ENCODE measurements at regions not wholly inside any gene's neighbourhood (a gene's known extent, or its start where the extent isn't known, plus 50 kb on each side); places are given as distances from the start of the nearest gene placed in this dataset.

GRCh38 chr19:31974941-31975340 lies 370.5 kb upstream of the ZNF507 start:
- no CpG with 5 or more reads among the region's 4 CpGs for WGBS (ENCODE audit: insufficient coverage)
- no peak for DNase-seq
- H3K4me1 ChIP-seq (ENCODE audit: control insufficient read depth, insufficient read depth, low read length), result no peaks in the 10 kb centered on the region

DNA sequence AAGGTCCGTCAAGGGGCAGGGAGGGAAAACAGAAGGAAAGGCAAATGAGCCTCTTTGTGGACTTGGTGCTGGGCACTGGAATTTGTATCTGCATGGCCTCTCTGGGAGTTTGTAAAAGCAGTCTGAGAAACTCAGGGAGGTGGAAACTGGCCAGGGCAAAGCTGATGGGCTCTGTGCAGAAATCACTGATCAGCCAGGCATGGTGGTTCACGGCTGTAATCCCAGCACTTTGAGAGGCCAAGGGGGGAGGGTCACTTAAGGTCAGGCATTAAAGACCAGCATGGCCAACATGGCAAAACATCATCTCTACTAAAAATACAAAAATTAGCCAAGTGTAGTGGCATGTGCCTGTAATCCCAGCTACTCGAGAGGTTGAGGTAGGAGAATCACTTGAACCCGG lies 369.9 kb upstream of the ZNF507 start:
- Histone ChIP-seq H3K4me3 (ENCODE audit: low read length) (no peak overlapping the region), H3K27ac (ENCODE audit: low read length) (no peak overlapping the region)
- 71% methylated on average over 1 of the region's 4 CpGs for WGBS (ENCODE audit: insufficient coverage)

More at GRCh38 chr19:31974941-31975340, 370.5 kb upstream of the ZNF507 start:
- Histone ChIP-seq H3K4me3 (ENCODE audit: low read length) (no peak overlapping the region), H3K36me3 (ENCODE audit: control insufficient read depth, insufficient read depth, low read length) (no peaks in the 10 kb centered on the region), H3K27ac (ENCODE audit: low read length) (no peak overlapping the region), H3K9me3 (replicated peaks; ENCODE audit: control insufficient read depth, low read depth, low read length) (no peaks in the 10 kb centered on the region), H3K27me3 (ENCODE audit: control insufficient read depth, insufficient read depth, low read length) (no peaks in the 10 kb centered on the region)

DNA sequence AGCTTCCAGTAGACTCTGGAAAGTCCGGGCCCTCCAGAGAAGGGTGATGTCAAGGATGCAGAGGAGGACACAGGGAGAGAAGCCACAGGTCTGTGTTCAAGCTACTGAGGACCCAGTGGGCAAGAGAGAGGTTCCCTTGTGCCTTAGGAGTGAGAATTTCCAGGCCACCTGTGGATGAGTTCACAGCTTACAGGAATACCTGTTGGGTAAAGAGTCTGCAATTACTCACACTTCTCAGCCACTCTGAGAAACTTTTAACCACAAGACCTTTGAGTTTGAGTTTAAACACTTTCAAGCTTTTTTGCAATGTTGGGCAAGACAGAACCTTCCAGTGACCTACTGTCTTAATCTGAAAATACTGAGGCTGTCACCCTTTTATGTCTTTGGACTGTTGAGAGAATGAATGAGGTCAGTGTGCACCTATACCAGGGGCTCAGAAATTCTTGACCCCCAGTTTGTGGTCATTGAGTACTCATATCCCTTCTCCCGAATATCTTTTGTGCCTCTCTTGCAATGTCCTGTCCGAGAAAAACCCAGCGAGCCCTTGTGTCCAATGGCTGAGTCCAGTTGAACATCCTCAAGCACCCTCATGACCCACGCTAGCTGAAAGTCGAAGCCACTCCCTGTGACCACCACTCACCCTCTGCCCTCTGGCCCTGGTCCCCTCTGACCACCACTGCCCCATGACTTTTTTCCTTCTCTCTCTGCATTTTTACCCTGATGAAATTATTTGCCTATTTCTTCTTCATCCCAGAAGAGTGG lies 368.5 kb upstream of the ZNF507 start:
- Histone ChIP-seq H3K9me3 (replicated peaks; ENCODE audit: control insufficient read depth, low read depth, low read length) (no peaks in the 10 kb centered on the region), H3K4me3 (ENCODE audit: low read length) (no peak overlapping the region), H3K27ac (ENCODE audit: low read length) (no peak overlapping the region), H3K27me3 (ENCODE audit: control insufficient read depth, insufficient read depth, low read length) (no peaks in the 10 kb centered on the region), H3K4me1 (ENCODE audit: control insufficient read depth, insufficient read depth, low read length) (no peaks in the 10 kb centered on the region), H3K36me3 (ENCODE audit: control insufficient read depth, insufficient read depth, low read length) (no peaks in the 10 kb centered on the region)
- WGBS (ENCODE audit: insufficient coverage), result 91% methylated on average over 6 of the region's 6 CpGs
- no peak for DNase-seq

More for the DNA sequence above, 369.9 kb upstream of the ZNF507 start:
- H3K4me1 ChIP-seq (ENCODE audit: control insufficient read depth, insufficient read depth, low read length), result no peaks in the 10 kb centered on the region
- H3K27me3 ChIP-seq (ENCODE audit: control insufficient read depth, insufficient read depth, low read length), result no peaks in the 10 kb centered on the region
- no peaks in the 10 kb centered on the region for H3K9me3 ChIP-seq (replicated peaks; ENCODE audit: control insufficient read depth, low read depth, low read length)
- no peaks in the 10 kb centered on the region for H3K36me3 ChIP-seq (ENCODE audit: control insufficient read depth, insufficient read depth, low read length)
- no peak for DNase-seq

- Histone ChIP-seq H3K27ac (ENCODE audit: low read length) (no peak overlapping the region), H3K4me1 (ENCODE audit: control insufficient read depth, insufficient read depth, low read length) (no peaks in the 10 kb centered on the region), H3K27me3 (ENCODE audit: control insufficient read depth, insufficient read depth, low read length) (no peaks in the 10 kb centered on the region), H3K36me3 (ENCODE audit: control insufficient read depth, insufficient read depth, low read length) (no peaks in the 10 kb centered on the region), H3K4me3 (ENCODE audit: low read length) (no peak overlapping the region), H3K9me3 (replicated peaks; ENCODE audit: control insufficient read depth, low read depth, low read length) (no peaks in the 10 kb centered on the region)
- 69% methylated on average over 4 of the region's 5 CpGs for WGBS (ENCODE audit: insufficient coverage)
- DNase-seq, result no peak
Observed at GRCh38 chr19:31979362-31979761, 366.0 kb upstream of the ZNF507 start.

DNA sequence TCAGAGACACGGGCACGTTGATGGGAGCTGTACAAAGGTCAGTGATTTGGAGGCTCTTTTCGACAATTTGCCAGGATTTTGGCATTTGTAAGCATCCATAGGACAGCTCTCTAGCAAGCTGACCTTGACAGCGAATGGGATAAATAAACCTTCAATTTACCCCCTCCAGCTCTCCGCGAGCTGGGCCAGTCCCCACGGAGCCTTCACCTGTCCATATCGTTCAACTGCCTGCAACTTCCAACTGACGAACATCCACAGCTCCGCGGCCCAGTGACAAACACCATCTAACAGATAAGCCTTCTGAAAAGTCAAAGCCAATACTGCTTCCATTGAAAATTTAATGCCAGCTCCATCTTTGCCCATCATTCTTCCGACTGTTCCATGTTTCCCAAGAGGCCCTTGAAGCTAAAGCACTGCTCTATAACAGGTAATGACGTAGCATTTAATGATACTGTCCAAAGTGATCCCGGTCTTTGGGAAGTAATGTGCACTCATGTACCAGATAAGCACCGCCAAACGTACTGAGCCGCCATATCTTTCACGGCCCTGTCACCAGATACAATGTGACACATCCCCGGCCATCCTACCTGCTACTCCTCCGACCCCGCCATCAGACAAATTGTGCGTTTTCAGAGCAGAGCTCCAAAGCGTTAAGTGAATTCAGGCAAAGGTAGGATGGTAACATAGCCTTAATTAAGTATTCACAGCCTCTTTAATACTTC lies 365.3 kb upstream of the ZNF507 start:
- Histone ChIP-seq H3K27ac (ENCODE audit: low read length) (no peak overlapping the region), H3K27me3 (ENCODE audit: control insufficient read depth, insufficient read depth, low read length) (no peaks in the 10 kb centered on the region), H3K4me3 (ENCODE audit: low read length) (no peak overlapping the region), H3K9me3 (replicated peaks; ENCODE audit: control insufficient read depth, low read depth, low read length) (no peaks in the 10 kb centered on the region), H3K36me3 (ENCODE audit: control insufficient read depth, insufficient read depth, low read length) (no peaks in the 10 kb centered on the region), H3K4me1 (ENCODE audit: control insufficient read depth, insufficient read depth, low read length) (no peaks in the 10 kb centered on the region)
- no peak for DNase-seq
- 88% methylated on average over 17 of the region's 23 CpGs for WGBS (ENCODE audit: insufficient coverage)

DNA sequence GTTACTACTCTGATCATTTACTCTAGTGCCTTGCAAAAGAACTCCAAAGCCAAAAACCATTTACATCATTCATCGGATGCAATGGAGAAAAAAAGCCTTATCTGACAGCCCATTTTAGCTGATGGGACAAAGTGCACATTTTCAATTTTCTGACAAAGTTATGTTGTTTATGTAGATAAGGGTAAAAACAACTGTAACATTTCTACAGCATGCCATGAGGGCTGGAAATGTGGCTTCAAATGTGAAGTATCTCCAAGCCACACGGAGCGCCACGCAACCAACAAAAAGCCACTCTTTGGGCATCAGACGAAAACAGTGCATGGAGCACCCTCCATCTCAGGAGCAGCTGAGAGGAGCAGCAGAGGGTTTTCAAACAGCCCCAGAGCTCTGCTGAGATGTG lies 364.6 kb upstream of the ZNF507 start:
- no peak for DNase-seq
- WGBS (ENCODE audit: insufficient coverage), result 80% methylated on average over 1 of the region's 5 CpGs

DNA sequence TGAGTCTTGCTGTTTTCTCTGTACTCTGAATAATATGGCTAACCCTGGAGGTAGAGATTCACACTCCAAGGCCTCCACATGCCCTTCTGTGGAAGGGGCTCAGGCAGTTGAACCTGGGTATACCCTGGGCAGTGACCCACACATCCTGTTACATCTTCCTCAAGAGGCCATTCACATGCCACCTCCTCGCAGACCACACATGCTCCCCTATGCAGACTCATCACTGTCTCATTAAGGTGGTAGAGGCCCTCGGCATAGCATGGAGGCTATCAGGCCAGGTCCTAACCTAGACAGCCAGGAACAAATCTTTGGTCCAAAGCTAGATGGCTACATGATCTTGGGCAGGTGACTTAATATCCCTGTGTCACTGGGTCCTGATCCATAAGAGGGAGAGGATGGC lies 363.9 kb upstream of the ZNF507 start:
- DNase-seq, result no peak
- H3K36me3 ChIP-seq (ENCODE audit: control insufficient read depth, insufficient read depth, low read length), result no peaks in the 10 kb centered on the region

More for the DNA sequence above, 364.6 kb upstream of the ZNF507 start:
- Histone ChIP-seq H3K36me3 (ENCODE audit: control insufficient read depth, insufficient read depth, low read length) (no peaks in the 10 kb centered on the region), H3K9me3 (replicated peaks; ENCODE audit: control insufficient read depth, low read depth, low read length) (peaks cover 3% of the 10 kb centered on the region), H3K27me3 (ENCODE audit: control insufficient read depth, insufficient read depth, low read length) (no peaks in the 10 kb centered on the region), H3K4me1 (ENCODE audit: control insufficient read depth, insufficient read depth, low read length) (no peaks in the 10 kb centered on the region), H3K4me3 (ENCODE audit: low read length) (no peak overlapping the region), H3K27ac (ENCODE audit: low read length) (no peak overlapping the region)

DNA sequence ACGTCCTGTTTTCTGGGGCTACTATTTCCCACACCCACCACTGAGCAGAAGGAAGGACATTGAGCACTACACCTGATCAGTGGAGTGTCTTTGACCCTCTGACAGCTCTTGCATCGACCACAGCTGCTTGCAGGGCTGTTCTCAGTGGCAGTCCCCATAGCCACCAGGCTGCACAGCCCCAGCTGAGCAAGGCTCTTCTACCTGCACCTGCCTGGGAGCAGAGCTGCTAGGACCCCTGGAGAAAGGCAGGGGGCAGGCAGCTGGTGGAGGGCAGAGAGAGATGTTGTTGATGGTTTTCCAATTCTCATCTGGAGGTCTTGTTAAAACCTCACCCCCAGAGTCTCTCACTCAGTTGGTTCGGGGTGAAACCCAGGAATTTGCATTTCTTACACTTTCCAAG lies 361.8 kb upstream of the ZNF507 start:
- Histone ChIP-seq H3K4me1 (ENCODE audit: control insufficient read depth, insufficient read depth, low read length) (no peaks in the 10 kb centered on the region), H3K4me3 (ENCODE audit: low read length) (no peak overlapping the region), H3K27ac (ENCODE audit: low read length) (no peak overlapping the region), H3K9me3 (replicated peaks; ENCODE audit: control insufficient read depth, low read depth, low read length) (peaks cover 5% of the 10 kb centered on the region), H3K27me3 (ENCODE audit: control insufficient read depth, insufficient read depth, low read length) (no peaks in the 10 kb centered on the region), H3K36me3 (ENCODE audit: control insufficient read depth, insufficient read depth, low read length) (no peaks in the 10 kb centered on the region)
- DNase-seq, result no peak
- WGBS (ENCODE audit: insufficient coverage), result 67% methylated on average over 1 of the region's 3 CpGs

More for the DNA sequence above, 363.9 kb upstream of the ZNF507 start:
- 94% methylated on average over 2 of the region's 2 CpGs for WGBS (ENCODE audit: insufficient coverage)
- Histone ChIP-seq H3K27me3 (ENCODE audit: control insufficient read depth, insufficient read depth, low read length) (no peaks in the 10 kb centered on the region), H3K4me3 (ENCODE audit: low read length) (no peak overlapping the region), H3K9me3 (replicated peaks; ENCODE audit: control insufficient read depth, low read depth, low read length) (peaks cover 5% of the 10 kb centered on the region), H3K27ac (ENCODE audit: low read length) (no peak overlapping the region), H3K4me1 (ENCODE audit: control insufficient read depth, insufficient read depth, low read length) (no peaks in the 10 kb centered on the region)

- H3K4me1 ChIP-seq (ENCODE audit: control insufficient read depth, insufficient read depth, low read length), result no peaks in the 10 kb centered on the region
- WGBS (ENCODE audit: insufficient coverage), result 86% methylated on average over 6 of the region's 7 CpGs
- H3K9me3 ChIP-seq (replicated peaks; ENCODE audit: control insufficient read depth, low read depth, low read length), result peaks cover 5% of the 10 kb centered on the region
- DNase-seq, result no peak
- no peak overlapping the region for H3K4me3 ChIP-seq (ENCODE audit: low read length)
- no peak overlapping the region for H3K27ac ChIP-seq (ENCODE audit: low read length)
- H3K36me3 ChIP-seq (ENCODE audit: control insufficient read depth, insufficient read depth, low read length), result no peaks in the 10 kb centered on the region
- H3K27me3 ChIP-seq (ENCODE audit: control insufficient read depth, insufficient read depth, low read length), result no peaks in the 10 kb centered on the region
Observed at GRCh38 chr19:31985001-31985605, 360.3 kb upstream of the ZNF507 start.

GRCh38 chr19:31986951-31987350 lies 358.5 kb upstream of the ZNF507 start:
- DNase-seq, result no peak
- peaks cover 5% of the 10 kb centered on the region for H3K9me3 ChIP-seq (replicated peaks; ENCODE audit: control insufficient read depth, low read depth, low read length)
- WGBS (ENCODE audit: insufficient coverage), result 63% methylated on average over 1 of the region's 1 CpG
- no peaks in the 10 kb centered on the region for H3K27me3 ChIP-seq (ENCODE audit: control insufficient read depth, insufficient read depth, low read length)
- H3K27ac ChIP-seq (ENCODE audit: low read length), result no peak overlapping the region
- no peak overlapping the region for H3K4me3 ChIP-seq (ENCODE audit: low read length)
- H3K36me3 ChIP-seq (ENCODE audit: control insufficient read depth, insufficient read depth, low read length), result no peaks in the 10 kb centered on the region
- H3K4me1 ChIP-seq (ENCODE audit: control insufficient read depth, insufficient read depth, low read length), result no peaks in the 10 kb centered on the region

Measured in muscle of leg (tissue), 3 donors.